ENCODE measurements at regions not wholly inside any gene's neighbourhood (a gene's known extent, or its start where the extent isn't known, plus 50 kb on each side); places are given as distances from the start of the nearest gene placed in this dataset.
"Not testable (repeated sequence)": the region's sequence is repeated elsewhere in the genome, so short reads cannot be mapped to it uniquely, and the experiment has no call there.

DNA sequence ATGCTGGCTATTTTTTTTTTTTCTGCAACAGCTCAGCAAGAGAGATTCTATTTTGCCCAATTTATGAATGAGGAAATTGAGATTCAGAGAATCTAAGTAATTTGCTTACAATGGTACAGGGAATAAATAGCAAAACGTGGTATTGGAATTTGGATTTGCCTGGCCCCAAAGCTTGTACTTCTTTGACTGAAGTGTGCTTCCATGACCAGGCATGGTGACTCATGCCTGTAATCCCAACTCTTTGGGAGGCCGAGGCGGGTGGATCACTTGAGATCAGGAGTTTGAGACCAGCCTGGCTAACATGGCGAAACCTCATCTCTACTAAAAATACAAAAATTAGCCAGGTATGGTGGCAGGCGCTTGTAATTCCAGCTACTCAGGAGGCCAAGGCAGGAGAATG is 591.1 kb downstream of the CSNK1G3 start:
- DNase-seq: not testable (repeated sequence)

DNA sequence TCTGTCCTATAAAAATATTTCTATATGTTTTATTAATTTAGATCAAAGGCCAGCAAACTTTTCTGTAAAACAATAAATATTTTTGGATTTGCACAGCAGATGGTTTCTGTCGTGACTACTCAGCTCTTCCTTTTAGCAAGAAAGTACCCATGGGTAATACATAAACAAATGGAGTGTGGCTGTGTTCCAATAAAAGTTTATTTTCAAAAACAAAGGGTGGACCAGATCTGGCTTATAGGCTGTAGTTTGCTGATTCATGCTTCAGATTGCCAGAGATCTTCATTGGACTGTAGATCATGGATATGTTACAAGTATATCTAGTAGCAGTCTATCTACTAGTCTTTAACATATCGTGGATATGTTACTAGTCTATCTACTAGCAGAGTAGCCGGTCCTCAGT is 590.5 kb downstream of the CSNK1G3 start:
- no peak for DNase-seq

DNA sequence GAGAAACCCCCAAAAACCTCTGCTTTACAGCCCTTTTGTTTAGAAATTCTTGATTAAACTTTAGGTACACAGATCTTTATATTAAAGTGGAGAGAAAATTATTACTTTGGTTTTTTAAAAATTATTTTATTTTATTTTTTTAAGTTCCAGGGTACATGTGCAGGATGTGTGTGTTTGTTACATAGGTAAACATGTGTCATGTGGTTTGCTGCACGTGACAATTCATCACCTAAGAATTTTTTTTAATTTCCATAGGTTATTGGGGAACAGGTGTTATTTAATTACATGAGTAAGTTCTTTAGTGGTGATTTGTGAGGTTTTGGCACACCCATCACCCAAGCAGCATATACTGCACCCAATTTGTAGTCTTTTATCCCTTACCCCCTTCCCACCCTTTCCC is 581.7 kb downstream of the CSNK1G3 start:
- DNase-seq: no peak

DNA sequence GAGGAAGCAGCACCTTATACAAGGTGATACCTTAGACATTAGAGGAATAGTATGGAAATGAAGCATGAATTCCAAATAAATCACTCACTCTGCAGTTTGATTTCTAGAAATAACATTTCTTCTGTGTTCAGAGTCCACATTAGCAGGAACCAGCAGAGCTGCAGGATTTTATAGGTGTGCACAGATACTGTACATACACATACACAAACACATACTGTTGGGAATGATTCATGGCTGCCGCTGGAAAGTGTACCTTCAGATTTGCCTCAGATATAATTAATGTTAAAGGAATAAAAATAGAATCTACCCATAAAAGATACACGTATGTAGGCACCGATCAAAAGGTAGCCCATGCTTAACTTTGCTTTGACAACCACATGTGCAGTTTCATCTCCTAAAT is 578.1 kb downstream of the CSNK1G3 start:
- DNase-seq: no peak

DNA sequence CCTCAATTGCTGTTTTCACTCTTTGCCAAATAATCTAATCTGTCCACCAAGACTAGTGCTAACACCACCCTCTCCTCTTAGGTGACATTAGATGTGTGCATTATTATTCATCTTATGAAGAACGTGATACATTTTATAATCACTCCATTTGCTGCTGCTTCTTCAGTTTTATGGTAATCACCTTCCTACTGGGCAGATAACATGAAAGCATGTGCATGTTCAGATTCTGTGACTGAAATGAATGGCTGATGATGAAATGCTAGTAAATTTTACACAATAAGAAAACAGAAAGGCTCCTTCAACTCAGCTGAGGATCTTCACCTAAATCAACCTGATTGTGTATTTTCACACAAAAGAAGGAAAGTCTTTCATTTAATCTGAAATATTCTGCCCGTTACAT is 577.6 kb downstream of the CSNK1G3 start:
- no peak for DNase-seq

DNA sequence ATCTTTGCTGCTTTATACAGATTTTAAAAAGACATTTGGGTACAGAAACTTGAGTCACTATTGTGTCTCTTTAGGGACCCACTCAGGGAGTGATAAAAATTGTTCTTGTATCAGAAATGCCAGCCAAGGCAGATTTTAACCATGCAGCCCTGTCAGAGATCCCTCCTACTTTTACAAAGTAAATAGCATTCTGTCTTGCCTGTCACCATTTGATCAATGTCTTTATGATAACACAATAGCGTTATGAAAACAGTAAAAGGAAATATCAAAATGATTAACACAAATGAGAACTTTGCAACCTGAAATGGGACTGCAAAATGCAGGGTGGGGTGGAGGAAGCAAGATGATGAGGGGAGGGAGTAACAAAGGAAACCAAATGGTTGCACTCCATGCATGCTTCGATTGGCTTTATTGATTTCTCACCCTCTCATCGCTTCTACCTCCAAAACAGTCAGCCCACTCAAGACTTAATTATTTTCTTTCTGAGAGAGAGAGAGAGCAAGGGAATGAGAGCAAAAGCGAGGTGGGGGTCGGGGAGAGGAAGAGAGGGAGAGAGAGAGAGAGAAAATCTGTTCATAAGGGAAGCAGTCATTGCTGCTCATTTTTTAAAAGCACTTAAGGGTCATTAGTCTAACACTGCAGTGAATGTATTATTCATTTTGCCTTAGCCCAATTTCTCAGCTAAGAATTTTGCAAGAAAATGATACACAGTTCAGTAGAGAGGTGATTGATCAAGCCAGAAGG is 576.5 kb downstream of the CSNK1G3 start:
- no peak for DNase-seq

DNA sequence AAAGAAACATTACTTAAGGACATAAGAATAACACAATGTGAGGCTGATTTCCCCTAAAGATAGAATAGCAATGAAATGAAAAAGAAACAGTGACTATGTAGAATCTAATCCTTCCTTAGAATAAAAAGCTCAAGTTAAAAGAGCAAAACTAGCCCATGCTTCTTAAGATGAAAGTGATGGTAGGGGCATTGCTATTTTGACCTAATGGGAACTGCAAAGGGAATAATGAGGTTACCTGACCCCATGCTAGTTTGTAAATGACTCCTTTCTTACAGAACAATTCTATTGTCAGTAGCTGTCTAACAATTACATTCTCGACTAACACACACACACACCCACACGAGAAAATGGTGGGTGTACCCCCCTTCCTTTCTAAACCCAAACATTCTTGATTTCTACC is 575.8 kb downstream of the CSNK1G3 start:
- DNase-seq: no peak

DNA sequence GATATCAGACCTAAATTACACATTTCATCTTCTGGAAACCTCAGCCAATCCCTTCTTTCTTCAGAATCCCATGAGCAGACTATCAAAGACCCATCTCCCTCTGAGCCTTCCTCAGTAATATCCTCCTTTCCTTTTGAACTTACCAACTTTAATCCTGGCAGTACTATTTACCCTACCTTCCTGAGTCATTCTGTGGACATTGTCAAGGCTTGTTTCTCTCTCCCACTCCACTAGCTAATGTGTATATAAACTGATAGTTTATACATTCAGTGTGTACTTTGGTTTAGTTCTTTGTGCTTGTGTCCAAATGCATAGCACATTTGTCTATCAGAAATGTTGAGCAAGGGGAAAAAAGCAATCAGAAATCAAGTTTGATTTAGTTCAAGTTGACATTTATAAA is 568.3 kb downstream of the CSNK1G3 start:
- DNase-seq: no peak

DNA sequence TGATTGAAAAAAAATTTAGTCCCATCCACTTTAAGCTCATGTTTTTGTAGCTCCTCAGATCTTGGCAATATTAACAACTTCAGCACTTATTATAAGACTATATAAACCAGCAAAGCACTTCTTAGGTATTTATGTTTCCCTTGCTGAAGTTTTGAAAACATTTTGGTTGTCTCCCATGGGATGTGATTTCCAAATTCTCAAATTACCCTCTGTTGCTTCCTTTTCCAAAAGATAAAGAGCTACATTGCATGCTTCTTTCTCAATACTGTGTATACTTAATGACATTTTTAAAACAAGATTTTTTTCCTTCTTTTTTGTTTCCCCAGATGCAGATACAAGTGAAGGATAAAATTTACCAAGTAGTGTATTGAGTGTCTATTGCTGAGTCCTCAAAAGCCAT is 567.1 kb downstream of the CSNK1G3 start:
- no peak for DNase-seq

DNA sequence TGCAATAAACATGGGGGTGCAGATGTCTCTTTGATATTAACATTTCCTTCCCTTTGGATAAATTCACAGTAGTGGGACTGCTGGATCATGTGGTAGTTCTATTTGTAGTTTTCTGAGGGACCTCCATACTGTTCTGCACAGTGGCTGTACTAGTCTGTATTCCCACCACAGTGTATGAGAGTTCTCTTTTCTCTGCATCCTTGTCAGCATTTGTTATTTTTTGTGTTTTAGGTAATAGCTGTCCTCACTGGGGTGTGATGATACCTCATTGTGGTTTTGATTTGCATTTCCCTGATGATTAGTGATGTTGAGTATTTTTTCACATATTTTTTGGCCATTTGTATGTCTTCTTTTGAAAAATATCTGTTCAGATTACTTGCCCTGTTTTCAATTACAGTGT is 562.5 kb downstream of the CSNK1G3 start:
- no peak for DNase-seq

DNA sequence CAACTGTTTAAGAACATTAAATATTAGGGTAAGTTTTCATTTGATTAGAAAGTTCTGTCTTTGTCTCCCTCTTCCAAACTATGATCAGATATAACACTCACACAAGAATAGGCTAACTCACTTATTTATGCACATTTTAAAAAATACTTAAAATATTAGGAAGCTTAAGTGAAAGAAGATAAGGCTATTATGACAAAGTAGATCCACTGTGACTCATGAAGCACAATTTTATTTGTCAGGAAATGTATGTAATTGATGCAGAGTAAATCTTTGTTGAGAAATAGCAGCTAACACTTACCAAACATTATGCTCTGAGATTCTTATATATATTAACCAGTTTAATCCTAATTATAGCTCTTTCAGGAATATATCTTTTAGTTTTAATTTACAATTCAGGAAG is 560.6 kb downstream of the CSNK1G3 start:
- no peak for DNase-seq

DNA sequence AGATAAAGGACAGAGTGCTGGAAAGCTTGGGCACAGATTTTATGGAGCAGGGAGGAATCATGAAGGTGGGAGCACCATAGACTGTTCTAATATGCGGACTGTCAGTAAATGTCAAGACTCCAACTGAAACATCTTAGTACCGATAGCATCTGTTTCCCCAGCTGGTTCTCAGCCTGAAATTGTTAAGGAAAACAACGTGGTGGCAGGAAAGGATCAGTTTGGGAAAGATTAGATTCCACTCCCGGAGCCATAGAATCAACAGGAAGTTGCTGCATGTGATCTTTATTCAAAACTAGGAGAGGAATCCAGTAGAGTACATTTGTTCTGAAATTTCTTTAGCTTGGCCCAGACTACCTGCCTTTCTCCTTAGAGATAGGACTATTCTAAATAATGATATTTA is 559.1 kb downstream of the CSNK1G3 start:
- no peak for DNase-seq

DNA sequence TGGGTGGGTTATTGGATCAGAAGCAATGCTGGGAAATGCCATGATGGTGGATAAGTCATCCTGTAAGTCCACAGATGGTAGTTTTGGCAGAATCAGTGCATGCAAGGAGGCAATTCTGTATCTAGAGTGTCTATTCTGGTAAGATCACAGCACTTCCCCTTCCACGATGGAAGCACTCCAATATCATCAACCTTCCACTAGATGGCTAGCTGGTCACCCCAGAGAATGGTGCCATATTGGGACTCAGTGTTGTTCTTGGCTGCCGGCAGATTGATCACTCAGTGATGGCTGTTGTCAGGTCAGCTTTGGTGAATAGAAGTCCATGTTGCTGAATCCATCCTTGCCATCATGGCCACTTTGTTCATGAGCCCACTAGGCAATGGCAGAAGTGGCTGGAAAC is 553.5 kb downstream of the CSNK1G3 start:
- no peak for DNase-seq

DNA sequence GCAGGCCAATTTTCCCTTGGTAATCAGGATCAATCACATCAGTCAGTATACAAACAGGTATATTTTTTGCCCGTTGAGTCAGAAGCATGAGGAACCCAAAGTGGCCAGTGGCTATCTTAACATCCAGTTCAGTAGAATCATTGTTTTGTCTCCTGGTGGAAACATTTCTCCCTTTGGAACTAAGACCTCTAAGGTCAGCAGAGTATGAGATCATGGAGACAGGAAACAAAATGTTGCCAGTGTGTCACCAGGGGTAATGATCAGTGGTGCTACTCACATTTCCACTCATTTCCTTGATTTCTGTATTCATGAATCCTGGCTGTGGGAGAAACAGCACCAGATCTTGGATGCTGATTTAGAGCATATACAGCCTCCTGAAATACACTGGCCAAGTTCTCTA is 553.0 kb downstream of the CSNK1G3 start:
- no peak for DNase-seq

DNA sequence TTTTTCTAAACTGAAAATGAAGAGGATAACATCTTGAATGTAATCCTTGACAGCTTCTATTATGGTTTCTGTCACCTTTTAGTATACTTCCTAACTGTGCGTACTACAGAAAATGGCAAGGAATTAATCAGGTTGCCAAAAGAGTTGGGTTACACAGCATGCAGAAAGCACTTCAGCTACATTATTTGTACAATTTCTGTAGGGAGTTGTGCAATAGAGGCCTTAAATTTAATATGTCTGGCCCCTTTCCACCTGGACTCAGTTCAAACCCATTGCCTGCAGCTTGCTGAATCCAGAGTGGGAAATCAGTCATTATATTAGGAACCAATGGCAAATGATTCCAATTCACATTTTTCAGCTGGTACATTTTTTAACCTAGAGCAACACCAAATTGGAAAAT is 549.7 kb downstream of the CSNK1G3 start:
- no peak for DNase-seq

DNA sequence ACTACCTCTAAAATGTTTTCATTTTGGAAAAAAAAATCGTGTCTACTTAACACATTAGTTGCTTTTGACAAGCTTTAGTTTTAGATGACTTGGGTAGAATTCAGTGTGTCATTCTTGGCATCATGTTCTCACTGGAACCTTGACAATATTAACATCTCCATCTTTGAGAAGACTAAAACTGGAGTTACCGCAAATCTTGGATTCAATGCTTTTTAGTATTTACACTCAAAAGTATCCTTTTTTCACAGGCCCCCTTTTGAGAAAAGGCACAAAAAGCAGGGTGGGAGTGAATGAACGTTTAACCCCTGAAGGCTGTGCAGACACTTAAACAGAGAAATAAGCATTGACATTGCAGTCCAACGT is 549.1 kb downstream of the CSNK1G3 start:
- no peak for DNase-seq

DNA sequence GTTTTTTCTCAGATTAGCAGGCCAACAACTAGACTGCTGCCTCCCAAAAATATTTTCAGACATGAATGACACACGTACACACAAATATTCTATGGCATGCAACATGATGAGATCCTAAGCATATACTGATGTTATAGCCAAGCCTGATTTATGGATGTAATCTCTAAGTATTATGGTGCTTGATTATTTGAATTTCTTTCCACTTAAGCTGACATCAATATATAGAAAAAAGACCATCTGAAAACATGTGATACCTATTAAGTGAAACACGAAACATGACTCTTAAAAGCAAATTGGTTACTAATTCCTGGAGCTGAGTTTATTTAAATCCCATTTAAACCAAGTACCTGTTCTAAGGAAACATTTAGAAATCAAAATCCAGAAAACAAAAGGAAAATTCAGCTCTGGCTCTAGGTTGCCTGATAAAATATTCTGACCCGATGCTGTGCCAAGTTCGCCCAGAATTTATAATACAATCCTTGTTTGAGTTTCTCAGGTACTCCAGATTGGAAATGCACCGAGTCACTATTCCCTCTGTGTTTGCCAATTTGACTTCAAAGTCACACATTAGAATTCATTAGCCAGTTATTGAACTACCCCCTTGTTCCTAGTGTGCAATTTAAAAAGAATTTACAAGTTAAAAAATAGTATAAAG is 548.6 kb downstream of the CSNK1G3 start:
- no peak for DNase-seq

DNA sequence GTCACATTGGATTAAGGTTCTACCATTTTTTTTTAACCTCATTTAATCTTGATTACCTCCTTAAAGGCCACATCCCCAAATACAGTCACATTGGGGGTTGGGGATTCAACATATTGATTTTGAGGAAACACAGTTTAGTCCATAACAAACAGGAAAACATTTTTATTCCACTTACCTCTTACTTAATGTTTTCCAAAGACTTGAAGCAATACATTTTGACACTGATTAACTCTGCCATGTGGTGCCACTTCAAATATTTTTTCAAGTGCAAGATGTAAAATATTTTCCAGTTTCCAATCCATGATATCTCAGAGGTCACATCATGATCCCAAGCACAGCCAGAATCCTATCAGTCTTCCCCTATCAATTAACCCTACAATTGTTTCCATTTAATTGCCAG is 548.0 kb downstream of the CSNK1G3 start:
- DNase-seq: no peak

DNA sequence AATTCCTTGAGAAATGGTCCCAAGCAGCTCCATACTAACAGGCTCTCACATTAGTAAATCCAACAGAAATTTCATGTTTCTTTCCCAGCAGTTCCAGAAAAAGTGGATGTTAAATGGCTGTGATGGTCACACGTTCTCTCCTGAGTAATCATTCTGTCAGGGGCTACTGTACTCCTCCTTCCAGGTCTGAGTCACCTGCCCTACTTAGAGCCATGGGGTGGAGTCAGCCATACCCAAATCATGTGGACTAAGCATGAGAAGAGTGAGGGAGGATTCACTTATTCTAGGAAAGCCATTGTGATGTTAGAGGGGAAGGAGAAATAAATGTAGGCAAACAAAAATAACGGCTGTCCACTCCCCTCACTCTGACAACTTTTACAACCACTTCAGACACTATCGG is 547.2 kb downstream of the CSNK1G3 start:
- DNase-seq: no peak

DNA sequence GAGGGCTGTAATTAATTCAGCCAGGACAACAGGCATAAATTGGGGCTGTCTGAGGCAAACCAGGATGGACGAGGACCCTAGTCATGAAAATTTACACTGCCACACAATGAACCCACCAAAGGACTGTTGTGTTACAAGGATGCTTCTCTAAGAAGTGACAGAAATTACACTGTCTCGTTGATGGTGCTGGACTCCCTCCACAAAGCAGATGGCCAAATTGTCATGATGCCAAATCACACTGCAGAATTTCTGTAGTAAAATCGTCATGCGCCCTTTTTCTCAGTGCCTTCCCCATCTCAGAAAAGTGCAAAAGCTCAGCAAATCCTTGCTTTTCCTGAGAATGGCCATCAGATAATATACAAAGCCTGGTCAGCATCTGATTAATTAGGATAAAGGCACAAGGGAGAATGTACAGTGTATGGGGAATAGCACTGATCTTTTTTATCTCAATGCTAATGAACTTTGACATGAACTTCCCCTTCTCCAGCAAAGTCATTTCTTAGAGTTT is 545.8 kb downstream of the CSNK1G3 start:
- no peak for DNase-seq

DNA sequence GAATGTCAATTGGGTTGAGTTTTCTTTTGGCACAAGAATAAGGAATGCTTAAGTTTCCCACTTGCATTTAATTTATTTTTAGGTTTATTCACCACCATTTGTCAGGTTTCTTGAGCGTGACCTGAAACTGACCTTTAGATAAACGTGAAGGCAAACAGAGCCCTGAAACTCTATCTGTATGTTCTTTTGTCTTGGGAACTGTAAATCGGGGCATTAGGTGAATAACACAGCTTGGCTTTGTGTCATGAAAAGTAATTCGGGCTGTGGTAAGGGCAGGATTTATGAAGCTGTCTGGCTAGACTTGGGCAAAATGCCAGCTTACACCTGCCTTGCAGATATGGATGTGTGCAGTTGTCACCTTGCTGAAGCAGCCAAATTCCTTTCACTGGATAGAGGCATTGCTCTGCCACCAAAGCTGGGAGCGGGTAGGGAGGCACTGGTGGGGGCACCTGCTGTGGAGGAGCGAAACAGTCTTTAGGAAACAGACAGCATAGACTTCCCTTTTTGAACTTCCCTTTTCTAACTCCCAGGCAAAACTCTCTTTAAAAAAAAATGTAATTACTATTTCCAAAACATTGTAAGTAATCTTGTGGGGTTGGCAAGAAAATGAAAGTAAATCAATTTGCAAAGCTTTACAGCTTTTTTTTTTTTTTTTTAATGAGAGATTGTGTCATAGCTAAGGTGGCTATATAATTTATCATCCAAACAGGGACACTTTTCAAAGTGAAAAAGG is 545.2 kb downstream of the CSNK1G3 start:
- no peak for DNase-seq

DNA sequence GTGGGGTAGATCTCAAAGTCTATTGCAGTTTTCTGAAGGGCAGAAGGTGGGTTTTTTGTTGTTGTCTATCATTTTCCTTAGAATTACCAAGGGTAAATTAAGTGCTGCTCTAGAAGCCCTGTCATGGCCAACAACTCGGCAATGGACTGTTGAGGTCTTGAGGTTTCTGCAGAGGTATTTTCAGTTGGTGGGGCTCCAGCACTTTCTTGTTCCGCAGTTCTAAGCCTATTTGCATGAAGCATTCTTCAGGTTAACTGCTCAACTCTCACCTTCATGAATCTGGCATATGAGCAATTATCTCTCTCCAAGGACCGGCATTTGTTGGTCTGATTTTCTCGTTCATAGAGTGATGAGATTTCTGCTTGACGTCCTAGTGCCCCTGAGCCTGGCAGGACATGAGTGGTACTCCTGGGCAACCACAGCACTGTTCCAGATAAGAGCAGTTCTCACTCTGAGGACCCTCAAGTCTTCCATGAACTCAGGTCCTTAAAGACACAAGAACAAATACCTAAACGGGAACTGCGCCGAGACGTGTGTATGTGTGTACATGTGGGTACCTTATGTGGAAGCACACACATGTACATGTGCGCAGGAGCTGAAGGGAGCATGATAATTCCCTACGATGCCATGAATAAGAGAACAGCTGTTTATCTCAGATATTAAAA is 544.5 kb downstream of the CSNK1G3 start:
- DNase-seq: no peak

DNA sequence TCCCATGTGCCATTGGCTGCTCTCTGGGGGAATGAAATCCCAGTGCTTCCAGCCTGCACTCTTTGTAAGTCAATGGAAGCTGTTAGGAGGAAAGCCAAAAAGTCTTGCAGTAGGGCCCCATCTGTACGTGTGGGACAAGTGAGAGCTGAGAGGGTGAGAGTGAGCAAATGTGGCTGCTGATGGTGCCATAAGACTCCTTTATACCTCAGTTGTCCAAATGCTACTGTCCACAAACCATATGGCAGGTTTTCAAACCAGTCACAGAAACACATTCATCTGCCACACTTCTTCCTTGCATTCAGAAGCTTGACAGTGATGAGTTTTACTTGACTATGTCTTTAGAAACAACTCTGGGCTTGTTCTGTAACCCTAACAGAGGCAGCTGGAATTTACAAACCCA is 543.8 kb downstream of the CSNK1G3 start:
- no peak for DNase-seq

DNA sequence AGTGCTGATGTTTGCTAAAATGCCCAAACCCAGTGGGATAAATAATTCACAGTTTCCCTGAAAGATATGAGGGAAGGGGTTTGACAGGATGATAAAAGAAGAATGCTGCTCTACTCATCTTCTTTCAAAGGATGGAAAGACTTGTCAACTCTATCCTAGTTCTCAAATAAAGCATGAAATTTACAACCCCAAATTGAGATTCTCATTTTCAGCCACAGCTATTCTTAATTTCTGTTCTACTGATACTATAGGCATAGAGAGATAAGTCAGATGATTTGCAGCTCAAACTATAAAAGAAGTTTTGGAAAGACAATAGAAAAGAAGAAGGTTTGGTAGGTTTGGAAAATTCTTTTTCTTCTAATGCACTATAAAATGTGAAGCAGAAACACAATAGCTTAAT is 542.6 kb downstream of the CSNK1G3 start:
- DNase-seq: no peak
